HG03460 (cell line): ENCODE measurements at regions not wholly inside any gene's neighbourhood (a gene's known extent, or its start where the extent isn't known, plus 50 kb on each side); places are given as distances from the start of the nearest gene placed in this dataset.
"Not testable (repeated sequence)": the region's sequence is repeated elsewhere in the genome, so short reads cannot be mapped to it uniquely, and the experiment has no call there.

Experiments
- ATAC-seq: cut with Tn5 transposase; IDR thresholded peaks from one replicate; pipeline ENCODE4 v1.9.1; 2021; ENCODE audit not compliant: unreplicated experiment

DNA sequence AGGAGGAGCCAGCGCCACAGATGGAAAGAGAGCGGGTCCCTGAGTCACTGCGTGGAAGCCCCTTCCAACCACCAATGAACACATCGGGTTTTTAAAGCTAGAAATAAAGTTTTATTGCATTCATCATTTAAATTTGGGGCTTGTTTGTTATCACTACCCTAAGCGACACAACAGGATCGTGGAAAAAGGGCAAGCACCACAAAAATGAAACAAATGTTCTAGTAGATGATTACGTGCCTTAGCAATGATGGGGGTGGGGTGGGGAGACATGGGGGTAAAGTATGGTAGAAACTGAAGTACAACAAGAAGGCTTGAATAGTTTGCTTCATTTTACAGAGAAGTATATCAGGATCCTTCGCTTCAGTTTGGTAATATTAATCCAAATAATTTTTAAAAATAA lies 221.6 kb upstream of the ATP10A start:
- ATAC-seq, result no peak

DNA sequence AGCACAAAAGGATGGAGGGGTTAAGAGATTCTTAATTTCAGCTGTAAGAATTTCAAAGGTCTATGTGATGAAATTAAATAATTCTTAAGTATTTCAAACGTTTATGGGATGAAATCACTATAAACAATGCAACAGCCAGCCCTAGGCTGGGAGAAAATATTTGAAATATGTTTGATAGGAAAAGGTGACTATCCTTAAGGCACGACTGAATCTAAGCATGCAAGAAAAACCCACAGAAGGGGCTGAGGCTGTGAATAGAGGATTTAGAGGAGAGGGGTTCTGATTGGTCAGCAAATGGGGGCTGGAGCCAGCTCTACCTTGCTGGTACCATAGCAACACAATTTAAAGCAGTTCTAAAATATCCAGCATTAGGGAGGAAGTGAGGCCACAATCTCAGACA lies 220.8 kb upstream of the ATP10A start:
- no peak for ATAC-seq

DNA sequence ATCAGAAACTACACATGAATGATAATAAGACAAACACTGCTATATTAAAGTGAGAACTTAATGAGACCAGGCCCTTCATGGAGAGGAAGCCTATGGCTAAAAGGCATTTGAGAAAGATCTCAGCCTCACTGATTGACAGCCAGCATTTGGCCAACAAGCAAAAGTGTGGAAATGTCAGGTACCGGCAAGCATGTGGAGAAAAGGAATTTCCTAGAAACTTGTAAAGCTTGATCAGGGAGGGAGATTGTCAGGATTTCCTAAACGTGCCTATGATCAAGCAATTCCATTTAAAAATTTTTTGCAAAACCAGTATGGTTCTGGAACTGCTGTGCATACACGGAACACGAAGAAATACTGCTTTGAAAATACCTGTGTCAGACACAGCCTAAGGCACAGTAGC lies 220.3 kb upstream of the ATP10A start:
- no peak for ATAC-seq

DNA sequence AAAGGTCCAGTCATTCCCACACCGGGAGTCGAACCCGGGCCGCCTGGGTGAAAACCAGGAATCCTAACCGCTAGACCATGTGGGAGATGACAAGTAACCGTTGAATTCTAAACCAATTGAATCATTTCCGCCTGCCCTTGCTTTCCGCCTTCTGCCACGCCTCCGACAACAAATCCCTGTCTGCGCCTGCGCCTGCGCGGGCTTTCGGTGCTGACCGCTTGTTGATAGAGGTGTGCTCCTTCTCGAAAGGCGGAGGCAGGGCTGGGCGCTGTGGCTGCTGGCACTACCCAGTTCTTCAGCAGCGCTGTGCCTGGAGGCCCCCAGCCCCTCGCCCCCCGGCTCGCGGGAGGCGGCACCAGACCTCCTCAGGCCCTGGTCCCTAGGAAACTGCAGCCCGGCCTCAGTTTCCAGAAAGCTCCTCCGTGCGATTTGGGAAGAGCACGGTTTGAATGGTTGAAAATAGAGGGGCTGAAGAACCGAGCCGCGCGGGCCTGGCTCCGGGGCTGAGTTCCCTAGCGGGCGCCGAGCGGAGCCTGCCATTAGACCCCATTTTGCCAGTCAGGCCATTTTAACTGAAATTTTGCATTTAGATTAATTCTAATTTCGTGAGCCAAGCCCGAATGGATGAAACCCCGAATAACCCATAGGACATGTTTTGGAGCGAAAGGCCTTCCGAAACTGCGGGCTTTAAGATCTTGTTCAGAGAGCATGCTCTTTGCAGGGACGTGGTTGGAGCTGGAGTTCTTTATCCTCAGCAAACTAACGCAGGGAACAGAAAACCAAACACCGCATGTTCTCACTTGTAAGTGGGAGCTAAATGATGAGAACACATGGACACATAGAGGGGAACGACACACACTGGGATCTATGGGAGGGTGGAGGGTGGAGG lies 219.3 kb upstream of the ATP10A start:
- ATAC-seq, result peak; percentile 98

DNA sequence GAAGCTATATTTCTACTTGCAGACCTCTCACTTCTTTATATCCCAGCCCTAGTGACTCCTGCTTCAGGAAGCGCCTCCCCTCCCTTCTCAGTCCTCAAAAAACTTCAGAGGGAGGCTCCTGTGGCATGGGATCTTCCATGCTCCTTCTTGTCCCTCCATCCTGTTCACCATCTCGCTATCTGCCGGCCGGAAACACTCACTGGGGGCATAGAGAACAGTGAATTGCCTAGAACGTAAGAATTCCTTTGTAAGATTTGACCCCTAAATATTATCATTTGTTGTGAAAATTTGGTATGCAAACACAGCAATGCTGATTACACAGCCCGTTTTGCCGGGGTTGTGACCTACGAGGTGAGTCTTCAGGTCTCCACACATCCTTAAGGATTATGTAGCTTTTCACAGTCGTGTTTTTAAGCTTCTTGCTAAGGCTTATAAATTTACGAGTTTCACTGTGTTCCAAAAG lies 218.7 kb upstream of the ATP10A start:
- no peak for ATAC-seq

DNA sequence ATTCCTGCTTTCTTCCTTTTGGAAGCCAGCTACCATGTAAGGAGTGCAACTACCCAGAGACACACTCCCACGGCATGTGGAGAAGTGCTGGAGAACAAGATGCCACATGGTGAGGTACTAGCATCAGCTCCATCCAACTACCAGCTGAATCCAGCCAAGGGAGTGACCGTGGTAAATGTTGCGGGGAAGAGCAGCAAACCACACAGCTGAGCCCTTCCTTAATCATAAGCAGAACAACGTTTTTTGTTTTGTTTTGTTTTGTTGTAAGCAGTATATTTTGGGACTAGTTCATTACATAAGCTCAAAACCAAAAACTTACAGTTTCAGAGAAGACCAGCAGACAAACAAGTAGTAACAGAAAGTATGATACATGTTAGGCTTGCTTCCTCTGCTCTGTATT lies 212.6 kb upstream of the ATP10A start:
- ATAC-seq, result no peak

DNA sequence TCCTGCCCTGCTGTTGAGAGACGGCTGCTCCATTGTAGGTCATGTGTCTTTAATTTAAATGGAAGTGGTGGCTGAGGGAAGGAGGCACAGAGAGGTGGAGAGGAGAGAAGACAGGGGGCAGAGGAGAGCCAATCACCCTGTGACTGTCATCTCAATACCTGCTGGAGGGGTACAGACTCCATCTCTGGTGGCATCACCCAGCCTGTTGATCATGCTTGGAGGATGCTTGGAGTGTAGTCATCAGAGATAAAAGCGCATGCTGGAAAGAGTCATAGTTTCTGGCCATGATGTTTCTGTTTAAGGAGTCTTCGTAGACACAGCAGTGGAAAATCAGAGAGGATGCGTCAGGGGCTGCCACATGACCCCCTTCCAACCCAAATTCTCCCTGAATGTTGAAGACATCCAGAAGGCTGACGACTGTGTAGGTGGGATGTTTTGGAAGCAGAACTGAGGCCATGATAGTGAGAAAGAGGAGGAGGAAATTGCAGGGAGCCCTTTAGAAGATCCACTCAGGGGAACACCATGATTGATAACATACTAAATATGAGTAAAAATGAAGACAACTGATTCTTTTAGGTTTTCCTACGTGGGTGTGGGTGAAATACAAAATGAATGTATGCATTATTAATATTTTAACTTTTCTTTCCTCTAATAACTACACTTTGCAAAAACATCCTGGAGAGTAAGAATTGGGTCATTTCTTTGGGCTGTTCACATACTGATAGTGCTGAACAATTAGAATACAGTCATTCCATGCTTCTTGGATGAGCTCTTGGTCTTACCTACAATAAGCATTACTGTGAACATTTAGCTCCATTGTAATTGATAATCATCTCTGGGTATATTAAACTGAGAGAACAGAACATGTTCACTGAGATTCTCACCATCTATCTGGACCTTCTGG lies 210.6 kb upstream of the ATP10A start:
- ATAC-seq, result no peak

DNA sequence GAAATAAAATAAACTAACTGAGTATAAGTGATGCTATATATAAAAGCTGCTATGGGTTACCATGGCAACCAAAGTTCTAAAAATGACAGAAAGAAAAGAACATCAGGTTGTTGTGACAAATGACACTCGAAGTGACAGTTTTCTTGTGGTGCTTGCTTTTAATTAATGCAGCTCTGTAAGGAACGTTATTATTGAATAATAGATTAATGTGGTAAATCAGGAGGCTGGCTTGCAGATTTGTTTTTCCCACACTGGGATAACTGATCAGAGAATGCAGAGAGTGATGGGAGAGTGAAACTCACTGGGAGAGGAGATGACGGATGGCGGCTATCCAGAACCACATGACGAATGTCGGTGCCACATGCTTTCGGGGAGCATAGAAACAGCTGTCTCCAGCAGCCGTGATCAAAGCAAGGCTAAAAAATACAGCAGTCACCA lies 207.0 kb upstream of the ATP10A start:
- no peak for ATAC-seq

DNA sequence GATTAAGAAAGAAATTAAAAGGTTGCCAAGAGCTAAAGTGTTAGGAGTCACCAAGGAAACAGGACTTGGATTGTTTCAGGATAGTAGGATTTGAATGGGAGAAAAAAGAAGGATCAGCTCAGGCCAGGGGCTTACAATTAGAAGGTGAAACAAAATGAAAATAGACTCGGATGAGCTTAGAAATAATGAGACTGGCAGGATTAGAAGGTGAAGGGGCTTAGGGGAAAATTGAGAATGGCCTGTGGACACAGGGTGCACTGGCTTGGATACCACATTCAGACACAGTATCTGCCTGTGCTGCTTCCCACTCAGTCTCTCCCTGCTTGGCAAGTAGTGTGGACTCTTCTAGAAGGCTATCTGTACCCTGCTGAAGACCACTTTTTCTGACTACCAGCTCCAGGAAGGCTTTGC lies 206.1 kb upstream of the ATP10A start:
- no peak for ATAC-seq

DNA sequence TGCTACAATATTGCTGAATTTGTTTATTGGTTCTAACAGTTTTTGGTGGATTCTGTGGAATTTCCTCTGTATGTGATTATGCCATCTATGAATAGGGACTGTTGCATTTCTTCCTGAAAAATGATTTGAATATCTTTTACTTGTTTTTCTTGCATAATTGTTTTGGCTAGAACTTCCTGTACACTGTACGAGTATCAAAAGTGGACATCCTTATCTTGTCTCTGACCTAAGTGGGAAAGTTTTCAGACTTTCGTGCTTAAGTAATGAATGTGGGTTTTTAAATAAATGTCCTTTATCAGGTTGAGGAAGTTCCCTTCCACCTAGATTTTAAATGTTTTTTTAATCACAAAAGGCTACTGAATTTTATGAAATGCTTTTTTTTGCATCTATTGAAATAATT lies 203.8 kb upstream of the ATP10A start:
- no peak for ATAC-seq

DNA sequence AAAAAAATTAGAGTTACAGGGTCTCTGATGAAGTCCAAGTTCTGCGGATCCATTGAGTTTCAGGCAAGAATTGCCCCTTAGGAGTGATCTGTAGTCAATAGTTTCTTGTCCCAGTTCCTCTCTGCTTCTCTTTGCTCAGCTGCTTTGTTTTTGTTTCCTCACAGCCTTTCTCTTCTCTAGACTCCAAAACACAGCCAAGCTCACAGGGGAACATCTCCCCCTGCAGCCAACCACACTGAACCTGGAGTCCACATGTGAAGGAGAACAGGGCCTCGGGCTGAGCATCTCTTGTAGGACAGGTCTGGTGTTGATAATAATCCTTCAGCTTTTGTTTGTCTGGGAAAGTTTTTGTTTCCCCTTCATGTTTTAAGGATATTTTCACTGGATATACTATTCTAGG lies 202.6 kb upstream of the ATP10A start:
- no peak for ATAC-seq

DNA sequence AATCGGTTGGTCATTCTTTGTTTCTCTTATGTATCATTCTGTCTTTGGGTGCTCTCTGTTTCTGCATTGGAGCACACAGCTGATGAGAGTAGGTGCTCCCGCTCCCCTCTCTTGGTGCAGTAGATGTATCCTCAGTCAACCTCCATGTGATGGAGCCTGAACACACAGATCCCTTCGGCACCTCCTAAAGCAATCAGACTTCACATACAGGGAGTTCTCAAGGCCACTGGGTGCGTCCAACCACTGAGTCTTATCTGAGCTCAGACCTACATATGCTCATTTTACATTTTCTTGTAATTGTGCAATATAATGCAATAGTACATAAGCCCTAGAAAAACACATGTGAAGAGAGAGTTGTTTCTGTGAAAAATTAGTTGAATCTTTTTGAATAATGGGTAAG lies 198.1 kb upstream of the ATP10A start:
- ATAC-seq, result no peak

DNA sequence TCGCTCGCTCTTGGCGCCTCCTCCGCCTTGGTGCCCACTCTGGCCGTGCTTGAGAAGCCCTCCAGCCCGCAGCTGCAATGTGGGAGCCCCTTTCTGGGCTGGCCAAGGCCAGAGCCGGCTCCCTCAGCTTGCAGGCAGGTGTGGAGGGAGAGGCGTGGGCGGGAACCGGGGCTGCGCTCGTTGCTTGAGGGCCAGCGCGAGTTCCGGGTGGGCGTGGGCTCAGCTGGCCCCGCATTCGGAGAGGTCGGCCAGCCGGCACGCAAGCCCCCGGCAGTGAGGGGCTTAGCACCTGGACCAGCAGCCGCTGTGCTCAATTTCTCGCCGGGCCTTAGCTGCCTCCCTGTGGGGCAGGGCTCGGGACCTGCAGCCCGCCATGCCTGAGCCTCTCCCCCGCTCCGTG lies 193.6 kb upstream of the ATP10A start:
- not testable (repeated sequence) for ATAC-seq

DNA sequence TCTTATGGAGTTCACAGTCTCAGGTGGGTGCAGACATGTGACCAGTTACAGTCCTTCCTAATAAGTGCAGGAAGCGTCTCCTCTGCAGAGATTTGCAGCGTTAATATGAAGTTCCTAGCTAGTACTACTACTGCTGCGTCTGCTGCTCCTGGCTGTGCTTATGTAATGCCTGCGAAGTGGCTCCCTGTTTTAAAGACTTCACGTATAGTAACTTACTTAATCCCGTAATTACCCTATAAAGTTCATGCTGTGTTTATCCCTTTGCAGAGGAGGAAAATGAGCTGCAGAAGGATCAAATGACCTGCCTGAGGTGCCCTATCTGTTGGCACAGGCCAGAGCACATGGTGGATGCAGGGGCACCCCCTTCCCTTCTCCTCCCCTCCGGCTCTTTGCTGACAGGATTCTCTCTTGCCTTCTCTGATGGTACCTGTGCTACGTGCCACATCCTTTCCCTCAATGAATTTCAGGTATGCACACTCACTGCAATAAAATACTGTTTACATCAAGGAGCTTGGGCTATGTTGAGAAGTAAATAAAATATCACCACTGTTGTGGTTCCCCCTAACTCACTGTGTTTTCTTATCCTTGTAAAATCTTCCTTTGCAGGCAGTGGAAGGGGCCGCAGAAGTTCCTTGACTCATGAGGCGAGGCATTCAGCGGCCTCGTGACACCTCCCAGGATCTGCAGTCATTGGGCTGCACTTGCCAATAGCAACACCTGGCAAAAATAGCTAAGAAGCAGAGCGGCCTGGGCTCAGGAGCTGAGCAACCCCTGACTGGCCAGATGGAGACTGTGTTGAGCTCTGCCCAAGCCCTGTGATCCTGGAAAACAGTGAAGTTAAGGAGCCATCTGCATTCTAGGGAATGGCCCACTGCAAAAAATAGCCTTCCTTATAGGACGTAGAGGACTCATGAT lies 188.9 kb upstream of the ATP10A start:
- no peak for ATAC-seq

DNA sequence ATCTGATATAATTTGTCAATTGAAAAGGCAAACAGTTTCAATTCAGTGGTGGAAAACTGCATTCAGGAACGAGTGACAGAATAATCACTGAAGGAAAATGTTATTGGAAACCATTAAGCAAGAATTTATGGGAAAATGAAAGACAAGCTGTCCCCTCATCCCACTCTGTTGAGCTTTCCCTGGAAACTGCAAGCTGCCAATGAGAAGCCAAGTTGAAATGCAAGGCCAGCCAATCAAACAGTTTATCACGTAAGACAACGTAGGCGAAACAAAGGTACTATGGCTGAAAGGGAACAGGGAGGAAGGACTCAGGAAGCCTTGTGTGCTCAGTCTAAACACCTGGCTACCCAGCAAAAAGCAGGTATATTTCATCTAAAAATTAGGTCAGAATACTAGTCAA lies 187.9 kb upstream of the ATP10A start:
- no peak for ATAC-seq

DNA sequence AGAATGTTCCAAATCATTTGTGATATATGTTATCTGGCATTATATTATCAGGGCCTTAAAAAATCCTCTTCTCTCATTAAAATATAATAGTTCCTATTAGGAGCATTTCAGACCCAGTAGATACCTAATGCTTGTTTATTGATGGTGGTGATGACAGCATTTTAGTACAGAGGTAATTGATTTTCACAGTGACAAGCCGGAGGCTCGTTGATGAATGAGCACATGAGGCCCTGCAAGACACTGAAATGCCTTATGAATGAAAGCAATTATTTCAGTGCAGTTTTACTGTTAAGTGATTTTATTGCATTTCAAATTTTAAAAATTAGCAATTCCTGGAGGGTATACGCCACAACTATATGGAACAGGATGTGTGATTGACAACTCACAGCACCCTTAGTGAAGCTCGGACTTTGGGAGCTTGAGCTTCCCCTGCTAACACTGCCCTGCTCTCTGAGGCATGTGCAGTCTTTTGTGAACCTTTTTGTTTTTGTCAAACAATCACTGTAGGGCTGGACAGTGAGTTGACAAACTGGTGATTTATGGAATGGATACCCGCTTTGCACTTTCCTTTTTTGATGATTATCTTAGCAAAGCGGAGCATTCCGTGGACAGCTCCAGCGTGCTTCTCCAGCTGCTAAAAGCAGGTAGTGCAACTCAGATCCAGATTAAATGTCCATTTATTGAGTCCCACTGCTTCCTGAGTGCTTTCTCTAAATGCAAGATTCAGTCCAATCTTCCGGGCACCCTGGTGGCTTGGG lies 187.0 kb upstream of the ATP10A start:
- ATAC-seq, result no peak

DNA sequence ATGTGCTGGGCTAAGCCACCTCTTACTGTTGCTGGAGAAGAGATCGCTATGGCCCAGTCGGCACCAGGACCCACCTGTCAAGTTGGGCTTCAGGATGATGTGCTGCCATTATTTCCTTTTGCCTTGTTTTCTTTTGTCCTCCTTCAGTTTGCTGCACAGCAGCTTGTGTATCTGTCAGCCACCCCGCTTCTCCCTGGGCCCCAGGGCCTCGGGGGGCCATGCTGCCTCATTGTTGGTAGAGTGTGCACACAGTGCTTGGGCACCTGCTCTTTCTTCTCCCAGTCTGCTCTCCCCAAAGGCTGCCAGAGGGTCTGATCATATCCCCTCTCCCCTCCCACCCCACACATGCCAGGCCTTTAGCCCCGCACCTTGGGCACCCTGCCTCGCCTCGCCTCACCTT lies 185.5 kb upstream of the ATP10A start:
- no peak for ATAC-seq

DNA sequence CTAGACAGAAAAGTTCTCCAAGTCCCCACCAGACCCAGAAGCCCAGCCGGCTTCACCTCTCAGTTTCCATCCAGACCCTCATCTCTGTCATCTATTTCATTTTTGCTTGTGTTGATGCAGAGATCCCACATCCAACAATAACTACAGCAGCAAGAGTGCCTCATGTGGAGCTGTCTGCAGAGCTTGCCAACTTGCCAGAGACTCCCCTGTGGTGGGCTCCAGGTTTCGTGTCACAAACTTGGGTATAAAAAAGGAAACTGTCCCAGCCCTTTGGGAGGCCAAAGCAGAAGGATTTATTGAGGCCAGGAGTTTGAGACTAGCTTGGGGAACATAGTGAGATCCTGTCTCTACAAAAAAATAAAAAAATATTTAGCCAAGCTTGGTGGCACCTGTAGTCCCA lies 182.4 kb upstream of the ATP10A start:
- no peak for ATAC-seq

DNA sequence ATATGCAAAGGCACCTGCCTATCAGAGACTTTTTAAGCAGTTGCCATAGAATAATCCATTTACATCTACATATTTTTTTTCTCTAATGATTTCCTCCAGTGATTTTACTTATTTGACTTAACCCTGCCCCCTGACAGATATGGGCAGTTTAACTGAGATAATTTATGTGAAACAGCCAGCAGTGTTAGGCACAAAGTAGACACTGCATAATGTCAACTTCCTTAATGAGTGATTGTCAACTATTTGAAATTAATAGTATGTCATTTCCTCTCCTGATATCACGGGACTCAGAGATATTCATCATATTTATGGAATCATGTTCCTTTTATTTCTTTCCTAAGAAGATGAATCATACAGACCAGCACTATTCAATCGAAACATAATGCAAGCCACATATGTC lies 179.9 kb upstream of the ATP10A start:
- no peak for ATAC-seq

DNA sequence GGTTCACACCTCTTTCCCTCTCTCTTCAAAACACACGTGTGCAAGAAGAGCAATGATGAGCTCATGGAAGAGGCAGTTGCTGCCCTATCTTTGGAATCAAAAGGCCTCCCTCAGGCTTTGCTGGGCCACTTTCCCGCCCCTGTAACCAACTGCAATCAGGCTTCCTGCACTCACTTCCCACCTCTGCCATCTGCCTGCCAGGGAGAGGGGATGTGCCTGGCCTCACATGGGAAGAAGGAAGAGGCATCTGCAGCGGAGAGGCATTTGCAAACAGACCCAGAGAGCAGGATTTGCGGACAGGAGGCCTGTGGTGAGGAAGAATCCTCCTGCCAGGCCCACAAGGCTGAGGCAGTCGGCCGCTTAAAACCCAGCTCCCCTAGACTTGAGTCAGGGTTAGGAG lies 175.6 kb upstream of the ATP10A start:
- ATAC-seq, result no peak
